Bronchial epithelial cell (primary cell): ENCODE measurements at regions not wholly inside any gene's neighbourhood (a gene's known extent, or its start where the extent isn't known, plus 50 kb on each side); places are given as distances from the start of the nearest gene placed in this dataset.

Source experiments
- DNase-seq: peaks from one replicate; pipeline ENCODE4 v3.0.0-alpha.2; 2010; ENCODE audit warnings: low read depth
- FAIRE-seq: peaks from 2 replicates; lab custom pipeline; 2011; peaks lifted over from hg19 to GRCh38; lab: Jason Lieb, UNC
- H3K27me3 ChIP-seq: 2 replicates; pipeline ENCODE4 v1.5.1; 2011; ENCODE audit warnings: low read length; ENCODE audit not compliant: control insufficient read depth, insufficient read depth
- H3K36me3 ChIP-seq: 2 replicates; pipeline ENCODE4 v1.5.1; 2011; ENCODE audit warnings: low read length; ENCODE audit not compliant: control insufficient read depth, insufficient read depth
- H3K4me3 ChIP-seq: 2 replicates; pipeline ENCODE4 v1.5.1; 2011; ENCODE audit warnings: mild to moderate bottlenecking, low read depth, low read length, control low read depth
- CTCF ChIP-seq: IDR thresholded peaks from 2 replicates; pipeline ENCODE4 v1.5.1; 2011; ENCODE audit warnings: mild to moderate bottlenecking, moderate library complexity, low read length, control low read depth, inconsistent platforms; ENCODE audit not compliant: insufficient read depth, severe bottlenecking

GRCh38 chr10:2714597-2714996, 352.8 kb upstream of the PFKP start:
- TF ChIP-seq CTCF = no peak
- no peak for FAIRE-seq

GRCh38 chr10:2703953-2704352, 363.4 kb upstream of the PFKP start:
- no peak for TF ChIP-seq CTCF
- H3K27me3 ChIP-seq = no peaks in the 10 kb centered on the region
- no peak overlapping the region for H3K4me3 ChIP-seq
- DNase-seq = no peak
- no peak for FAIRE-seq
- H3K36me3 ChIP-seq = no peaks in the 10 kb centered on the region

More at GRCh38 chr10:2714597-2714996, 352.8 kb upstream of the PFKP start:
- no peak for DNase-seq
- no peak overlapping the region for H3K4me3 ChIP-seq
- H3K27me3 ChIP-seq = no peaks in the 10 kb centered on the region
- no peaks in the 10 kb centered on the region for H3K36me3 ChIP-seq

GRCh38 chr10:2701802-2702201, 365.5 kb upstream of the PFKP start:
- no peak for TF ChIP-seq CTCF
- H3K4me3 ChIP-seq = no peak overlapping the region
- DNase-seq (no peak), FAIRE-seq (no peak)
- no peaks in the 10 kb centered on the region for H3K27me3 ChIP-seq
- no peaks in the 10 kb centered on the region for H3K36me3 ChIP-seq

GRCh38 chr10:2700626-2701305, 366.6 kb upstream of the PFKP start:
- TF ChIP-seq CTCF = no peak
- FAIRE-seq (no peak), DNase-seq (no peak)
- H3K27me3 ChIP-seq = no peaks in the 10 kb centered on the region
- no peaks in the 10 kb centered on the region for H3K36me3 ChIP-seq
- H3K4me3 ChIP-seq = no peak overlapping the region

GRCh38 chr10:2688958-2689357, 378.4 kb upstream of the PFKP start:
- TF ChIP-seq CTCF = no peak
- no peaks in the 10 kb centered on the region for H3K27me3 ChIP-seq
- no peak overlapping the region for H3K4me3 ChIP-seq
- H3K36me3 ChIP-seq = no peaks in the 10 kb centered on the region
- FAIRE-seq (no peak), DNase-seq (no peak)

- H3K27me3 ChIP-seq = no peaks in the 10 kb centered on the region
- FAIRE-seq = no peak
- TF ChIP-seq CTCF = no peak
- H3K4me3 ChIP-seq = no peak overlapping the region
- no peaks in the 10 kb centered on the region for H3K36me3 ChIP-seq
- DNase-seq = no peak
Measured at GRCh38 chr10:2686691-2687090, 380.7 kb upstream of the PFKP start.
